ENCODE measurements at regions not wholly inside any gene's neighbourhood (a gene's known extent, or its start where the extent isn't known, plus 50 kb on each side); places are given as distances from the start of the nearest gene placed in this dataset.

DNA sequence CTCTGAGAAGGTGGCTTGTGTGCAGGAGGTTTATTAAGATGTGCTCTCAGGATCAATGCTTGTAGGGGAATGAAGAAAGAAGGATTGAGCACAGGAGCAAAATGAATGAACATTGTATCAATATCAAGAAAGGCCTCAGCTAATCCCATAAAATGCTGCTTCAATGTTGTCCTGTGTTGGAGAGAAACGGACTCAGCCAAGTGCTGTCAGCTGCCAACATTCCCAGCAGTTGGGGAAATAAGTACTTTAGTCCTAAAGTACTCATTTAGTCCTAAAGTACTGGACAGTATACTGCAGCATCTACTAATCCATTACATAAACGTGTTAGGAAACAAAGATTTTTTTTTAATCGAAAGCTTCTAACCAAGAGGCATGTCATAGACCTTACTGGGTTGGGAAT lies 255.9 kb downstream of the SEC23A start:
- ATAC-seq (no peak), DNase-seq (no peak)
- Mint-ChIP-seq H3K36me3 (ENCODE audit: insufficient read depth) (no peaks in the 10 kb centered on the region), H3K4me1 (ENCODE audit: low read depth) (no peaks in the 10 kb centered on the region), H3K4me3 (no peak overlapping the region), H3K27me3 (ENCODE audit: low read depth) (no peaks in the 10 kb centered on the region), H3K9me3 (no peaks in the 10 kb centered on the region)

DNA sequence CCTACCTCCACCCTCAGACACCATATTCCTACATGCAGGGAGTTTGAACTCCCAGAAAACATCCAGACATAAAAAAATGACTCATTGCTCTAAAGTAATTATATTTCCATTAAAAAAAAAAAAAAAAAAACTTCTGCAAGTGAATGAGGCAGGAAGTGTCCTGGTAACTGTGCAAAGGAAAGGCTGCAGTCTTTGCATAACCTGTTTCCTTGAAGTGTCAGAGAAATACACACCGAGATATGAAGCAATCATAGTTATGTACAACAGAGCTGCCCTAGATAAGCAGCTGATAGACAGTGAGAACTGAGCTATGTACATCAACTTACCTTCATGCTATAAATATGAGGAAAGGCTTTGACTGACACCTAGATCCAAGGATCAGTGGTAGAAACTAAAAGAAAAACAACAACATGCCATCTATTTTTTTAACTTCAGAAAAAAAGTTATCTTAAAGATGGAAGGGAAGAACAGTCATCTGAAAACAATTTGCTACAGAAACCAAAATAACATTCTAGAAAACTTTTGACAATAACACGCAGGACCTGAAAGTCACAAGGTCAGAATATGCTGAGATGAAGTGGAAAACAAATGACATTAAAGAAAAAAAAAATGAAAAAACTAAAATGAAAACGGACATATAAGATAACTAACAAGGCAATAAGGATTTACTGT lies 263.2 kb downstream of the SEC23A start:
- Mint-ChIP-seq H3K4me3 (no peak overlapping the region), H3K9me3 (no peaks in the 10 kb centered on the region), H3K4me1 (ENCODE audit: low read depth) (no peaks in the 10 kb centered on the region), H3K27me3 (ENCODE audit: low read depth) (peaks cover 5% of the 10 kb centered on the region), H3K36me3 (ENCODE audit: insufficient read depth) (no peaks in the 10 kb centered on the region)
- ATAC-seq, result no peak
- no peak for DNase-seq

DNA sequence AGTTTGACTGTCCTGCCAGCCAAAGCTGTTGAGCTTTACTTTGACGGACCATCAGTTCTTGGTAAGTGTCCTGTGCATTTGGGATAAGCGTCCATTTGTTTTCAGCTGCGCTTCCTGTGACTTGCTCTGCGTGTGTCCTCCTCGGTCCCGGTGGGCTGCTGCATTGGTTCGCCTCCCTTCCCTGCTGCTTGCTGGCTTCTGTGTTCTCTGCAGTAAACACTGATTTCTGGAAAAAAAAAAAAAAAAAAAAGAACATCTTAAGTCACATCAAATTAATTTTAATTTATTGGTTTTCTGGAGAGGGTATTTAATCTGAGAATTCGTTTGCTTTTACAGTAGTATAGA lies 264.1 kb downstream of the SEC23A start:
- DNase-seq, result no peak
- ATAC-seq, result no peak

DNA sequence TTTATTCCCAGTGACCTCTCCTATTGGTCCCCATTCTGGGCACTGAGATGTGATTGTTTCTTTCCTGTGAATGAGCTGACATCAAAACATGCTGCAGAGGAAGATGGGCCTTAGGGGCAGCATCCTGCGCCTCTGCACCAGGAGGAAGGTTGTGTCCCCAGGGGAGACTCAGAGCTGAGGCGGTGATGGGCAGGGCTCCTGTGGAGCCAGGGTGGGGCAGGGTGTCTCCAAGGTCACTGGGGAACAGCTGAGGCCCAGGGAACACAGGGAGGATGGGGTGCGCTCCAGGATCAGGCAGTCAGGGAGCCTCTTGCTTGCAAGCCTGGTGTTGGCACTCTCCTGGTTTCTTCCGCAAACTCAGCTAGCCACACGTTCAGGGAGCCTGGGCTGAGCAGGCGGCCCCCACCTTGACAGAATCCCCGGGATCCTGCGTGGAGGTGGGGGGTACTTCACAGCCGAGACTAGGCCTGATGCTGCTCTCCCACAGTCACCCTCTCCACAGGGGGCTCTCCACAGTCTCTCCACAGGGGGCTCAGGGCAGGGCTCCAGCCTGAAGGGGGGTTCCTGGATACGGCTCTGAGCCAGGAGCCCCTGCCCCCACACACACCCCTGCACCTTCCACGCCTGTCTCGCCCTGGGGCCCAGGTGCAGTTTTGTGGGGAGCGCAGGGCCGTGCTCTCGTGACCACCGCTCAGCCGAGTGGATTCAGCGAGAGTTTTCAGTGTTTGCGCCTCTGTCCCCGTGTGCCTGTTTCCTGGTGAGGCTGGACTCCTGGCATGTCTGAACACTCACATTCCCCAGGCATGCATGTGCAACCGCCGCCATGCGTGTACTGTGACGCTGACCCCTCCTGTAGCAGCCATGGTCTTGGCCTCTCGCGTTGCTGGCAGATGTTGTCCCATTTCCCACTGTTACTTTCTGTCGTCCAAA lies 264.7 kb downstream of the SEC23A start:
- Mint-ChIP-seq H3K4me3 (no peak overlapping the region), H3K9me3 (no peaks in the 10 kb centered on the region)
- no peak for DNase-seq

More for the DNA sequence above, 264.1 kb downstream of the SEC23A start:
- no peaks in the 10 kb centered on the region for H3K4me1 Mint-ChIP-seq (ENCODE audit: low read depth)
- H3K4me3 Mint-ChIP-seq, result no peak overlapping the region
- H3K27me3 Mint-ChIP-seq (ENCODE audit: low read depth), result peaks cover 5% of the 10 kb centered on the region
- no peaks in the 10 kb centered on the region for H3K9me3 Mint-ChIP-seq
- H3K36me3 Mint-ChIP-seq (ENCODE audit: insufficient read depth), result no peaks in the 10 kb centered on the region

DNA sequence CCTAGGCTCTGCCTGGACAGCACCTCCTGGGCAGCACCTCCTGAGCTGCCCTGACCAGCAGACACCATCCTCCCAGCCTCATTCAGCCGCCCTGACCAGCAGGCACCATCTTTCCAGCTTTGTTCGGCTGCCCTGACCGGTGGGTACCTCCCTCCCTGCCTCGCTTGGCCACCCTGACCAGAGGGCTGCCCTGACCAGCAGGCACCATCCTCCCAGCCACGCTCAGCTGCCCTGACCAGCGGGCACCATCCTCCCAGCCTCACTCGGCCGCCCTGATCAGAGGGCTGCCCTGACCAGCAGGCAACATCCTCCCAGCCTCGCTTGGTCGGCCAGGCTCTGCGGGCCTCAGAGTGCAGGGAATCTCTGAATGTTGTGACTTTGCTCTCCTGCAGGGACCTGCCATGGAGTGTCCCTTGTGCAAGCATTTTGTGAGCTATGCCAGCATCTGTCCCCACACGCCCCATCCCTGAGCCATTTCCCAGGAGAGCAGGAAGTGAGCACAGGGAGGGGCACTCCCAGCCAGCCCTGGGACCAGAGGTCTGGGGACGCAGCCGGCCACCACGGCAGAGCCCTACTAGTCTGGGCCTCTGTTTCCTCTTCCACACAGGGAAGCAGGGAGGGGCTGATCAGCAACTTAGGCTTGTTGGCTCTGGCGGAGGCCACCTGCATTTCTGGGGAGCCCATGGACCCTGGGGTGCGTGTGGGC lies 265.5 kb downstream of the SEC23A start:
- peaks cover 5% of the 10 kb centered on the region for H3K27me3 Mint-ChIP-seq (ENCODE audit: low read depth)
- H3K4me1 Mint-ChIP-seq (ENCODE audit: low read depth), result no peaks in the 10 kb centered on the region
- H3K36me3 Mint-ChIP-seq (ENCODE audit: insufficient read depth), result no peaks in the 10 kb centered on the region
- no peak overlapping the region for H3K4me3 Mint-ChIP-seq
- DNase-seq, result no peak
- ATAC-seq, result no peak
- H3K9me3 Mint-ChIP-seq, result no peaks in the 10 kb centered on the region

More for the DNA sequence above, 264.7 kb downstream of the SEC23A start:
- Mint-ChIP-seq H3K4me1 (ENCODE audit: low read depth) (no peaks in the 10 kb centered on the region), H3K27me3 (ENCODE audit: low read depth) (peaks cover 5% of the 10 kb centered on the region), H3K36me3 (ENCODE audit: insufficient read depth) (no peaks in the 10 kb centered on the region)
- no peak for ATAC-seq

GRCh38 chr14:38836539-38836938 lies 266.5 kb downstream of the SEC23A start:
- H3K9me3 Mint-ChIP-seq, result no peaks in the 10 kb centered on the region
- no peak overlapping the region for H3K4me3 Mint-ChIP-seq
- peaks cover 5% of the 10 kb centered on the region for H3K27me3 Mint-ChIP-seq (ENCODE audit: low read depth)
- no peaks in the 10 kb centered on the region for H3K4me1 Mint-ChIP-seq (ENCODE audit: low read depth)
- DNase-seq (no peak), ATAC-seq (no peak)
- H3K36me3 Mint-ChIP-seq (ENCODE audit: insufficient read depth), result no peaks in the 10 kb centered on the region

- DNase-seq, result no peak
- Mint-ChIP-seq H3K36me3 (ENCODE audit: insufficient read depth) (no peaks in the 10 kb centered on the region), H3K4me3 (no peak overlapping the region), H3K9me3 (no peaks in the 10 kb centered on the region), H3K4me1 (ENCODE audit: low read depth) (no peaks in the 10 kb centered on the region), H3K27me3 (ENCODE audit: low read depth) (peaks cover 5% of the 10 kb centered on the region)
- no peak for ATAC-seq
Measured at GRCh38 chr14:38835874-38836273, 267.2 kb downstream of the SEC23A start.

DNA sequence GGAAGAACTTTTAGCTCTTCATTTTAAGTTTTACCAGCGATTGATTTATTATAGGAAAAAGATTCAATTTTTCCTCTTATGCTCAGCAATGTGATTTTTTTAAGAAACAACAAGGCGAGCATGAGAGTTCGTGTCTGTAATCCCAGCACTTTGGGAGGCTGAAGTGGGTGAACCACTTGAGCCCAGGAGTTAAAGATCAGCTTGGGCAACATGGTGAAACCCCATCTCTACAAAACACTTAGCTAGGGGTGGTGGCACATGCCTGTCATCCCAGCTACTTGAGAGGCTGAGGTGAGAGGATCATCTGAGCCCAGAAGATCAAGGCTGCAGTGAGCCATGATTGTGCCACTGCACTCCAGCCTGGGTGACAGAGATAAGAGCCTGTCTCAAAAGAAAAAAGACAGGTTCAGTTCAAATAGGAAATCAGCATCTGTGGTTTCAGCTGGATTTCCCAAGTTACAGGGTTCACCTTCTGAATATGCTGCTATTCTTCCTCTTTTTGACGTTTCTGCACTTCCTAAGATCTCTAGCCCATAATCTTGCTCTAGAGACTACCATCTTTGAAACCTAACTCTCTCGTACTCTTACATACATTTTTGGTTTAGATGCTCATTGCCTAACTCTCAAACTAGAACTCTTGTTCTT lies 274.7 kb downstream of the SEC23A start:
- no peaks in the 10 kb centered on the region for H3K9me3 Mint-ChIP-seq
- no peaks in the 10 kb centered on the region for H3K36me3 Mint-ChIP-seq (ENCODE audit: insufficient read depth)
- DNase-seq (no peak), ATAC-seq (no peak)
- no peaks in the 10 kb centered on the region for H3K4me1 Mint-ChIP-seq (ENCODE audit: low read depth)
- H3K27me3 Mint-ChIP-seq (ENCODE audit: low read depth), result peaks cover 2% of the 10 kb centered on the region
- no peak overlapping the region for H3K4me3 Mint-ChIP-seq

GRCh38 chr14:38824706-38825105 lies 278.3 kb downstream of the SEC23A start:
- H3K36me3 Mint-ChIP-seq (ENCODE audit: insufficient read depth), result no peaks in the 10 kb centered on the region
- peaks cover 1% of the 10 kb centered on the region for H3K9me3 Mint-ChIP-seq
- no peak for DNase-seq
- peaks cover 2% of the 10 kb centered on the region for H3K27me3 Mint-ChIP-seq (ENCODE audit: low read depth)
- no peak overlapping the region for H3K4me3 Mint-ChIP-seq
- no peaks in the 10 kb centered on the region for H3K4me1 Mint-ChIP-seq (ENCODE audit: low read depth)
- no peak for ATAC-seq

DNA sequence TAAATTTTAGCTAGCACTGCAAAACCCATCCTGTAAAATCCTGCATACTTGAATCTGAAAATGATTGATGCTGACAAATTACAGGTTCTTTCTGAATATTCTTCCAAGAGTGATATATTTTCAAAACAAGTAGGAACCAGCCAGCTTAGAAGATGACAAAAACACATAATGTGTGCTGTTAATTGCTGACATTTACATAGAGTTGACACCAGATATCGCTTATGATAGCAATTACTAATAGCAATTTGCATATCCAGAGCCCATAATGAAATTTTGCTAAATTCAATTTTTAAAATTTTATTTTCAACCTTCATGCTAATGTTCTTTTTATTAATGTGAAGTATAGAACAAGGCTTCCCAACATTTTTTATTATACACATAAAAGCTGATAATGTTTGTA lies 284.5 kb downstream of the SEC23A start:
- no peaks in the 10 kb centered on the region for H3K4me1 Mint-ChIP-seq (ENCODE audit: low read depth)

GRCh38 chr14:38808734-38809455 lies 294.1 kb downstream of the SEC23A start:
- Mint-ChIP-seq H3K9me3 (no peaks in the 10 kb centered on the region), H3K36me3 (ENCODE audit: insufficient read depth) (no peaks in the 10 kb centered on the region), H3K27me3 (ENCODE audit: low read depth) (no peaks in the 10 kb centered on the region), H3K4me1 (ENCODE audit: low read depth) (no peaks in the 10 kb centered on the region), H3K4me3 (no peak overlapping the region)
- no peak for DNase-seq
- ATAC-seq, result no peak

More for the DNA sequence above, 284.5 kb downstream of the SEC23A start:
- DNase-seq (no peak), ATAC-seq (no peak)
- H3K9me3 Mint-ChIP-seq, result peaks cover 4% of the 10 kb centered on the region
- H3K36me3 Mint-ChIP-seq (ENCODE audit: insufficient read depth), result no peaks in the 10 kb centered on the region
- H3K27me3 Mint-ChIP-seq (ENCODE audit: low read depth), result no peaks in the 10 kb centered on the region
- no peak overlapping the region for H3K4me3 Mint-ChIP-seq

DNA sequence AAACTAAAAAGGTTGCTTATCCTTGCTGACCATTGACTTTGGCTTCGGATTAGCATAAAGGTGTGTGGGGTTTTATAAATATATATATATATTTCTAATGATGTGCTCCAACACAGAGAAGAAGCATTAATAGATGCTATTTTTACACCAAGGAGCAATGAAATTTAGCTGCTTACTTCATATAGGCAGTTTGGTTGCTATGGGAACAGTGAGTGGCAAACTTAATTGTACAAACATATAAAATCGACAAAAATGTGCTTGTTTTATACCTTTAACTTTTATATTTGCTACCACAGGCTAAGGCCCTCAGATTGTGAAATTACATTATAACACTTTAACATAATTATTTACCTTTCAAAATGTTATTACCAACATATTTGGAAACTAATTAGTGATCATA lies 303.4 kb downstream of the SEC23A start:
- H3K36me3 Mint-ChIP-seq (ENCODE audit: insufficient read depth), result no peaks in the 10 kb centered on the region
- H3K9me3 Mint-ChIP-seq, result peaks cover 11% of the 10 kb centered on the region
- H3K27me3 Mint-ChIP-seq (ENCODE audit: low read depth), result no peaks in the 10 kb centered on the region
- ATAC-seq, result no peak
- no peak overlapping the region for H3K4me3 Mint-ChIP-seq
- no peak for DNase-seq
- H3K4me1 Mint-ChIP-seq (ENCODE audit: low read depth), result no peaks in the 10 kb centered on the region

DNA sequence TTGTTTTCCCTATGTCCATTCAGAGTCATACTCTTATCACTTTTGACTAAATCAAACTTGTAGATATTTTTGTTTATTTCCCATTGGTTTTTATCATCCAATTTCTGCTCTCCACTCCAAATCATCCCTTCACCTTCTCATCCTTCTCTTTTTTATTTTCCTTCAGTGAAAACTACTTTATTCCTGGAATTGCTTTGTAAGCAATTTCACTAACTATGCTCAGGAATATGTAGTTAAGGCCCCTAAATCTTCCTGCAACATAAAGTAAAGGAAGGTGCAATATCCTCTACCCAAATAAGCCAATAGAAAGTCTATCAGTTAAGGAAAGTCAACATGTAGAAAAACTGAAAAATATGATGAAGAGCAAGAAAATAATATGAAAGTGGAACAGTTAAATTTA lies 308.4 kb downstream of the SEC23A start:
- H3K4me1 Mint-ChIP-seq (ENCODE audit: low read depth), result no peaks in the 10 kb centered on the region
- no peaks in the 10 kb centered on the region for H3K9me3 Mint-ChIP-seq
- H3K4me3 Mint-ChIP-seq, result no peak overlapping the region
- ATAC-seq, result no peak
- H3K27me3 Mint-ChIP-seq (ENCODE audit: low read depth), result no peaks in the 10 kb centered on the region
- H3K36me3 Mint-ChIP-seq (ENCODE audit: insufficient read depth), result no peaks in the 10 kb centered on the region
- DNase-seq, result no peak

DNA sequence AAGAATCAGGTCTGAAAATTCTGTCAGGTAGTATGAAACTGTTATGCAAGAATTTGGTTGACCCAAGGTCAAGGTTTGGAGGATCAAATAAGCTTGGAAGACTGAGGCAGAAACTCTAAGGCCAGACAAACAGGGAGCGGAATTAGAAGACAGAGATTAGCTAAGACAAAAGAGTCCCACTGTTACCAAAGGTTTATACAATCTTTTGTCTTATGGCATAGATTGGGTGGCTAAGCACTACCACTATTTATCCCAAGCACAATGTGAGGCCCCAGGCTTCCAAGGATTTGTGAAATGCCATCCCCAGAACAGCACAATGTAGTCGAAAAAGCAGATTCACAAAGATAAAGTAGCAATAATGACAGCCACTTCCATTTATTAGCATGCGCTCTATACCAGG lies 311.2 kb downstream of the SEC23A start:
- H3K36me3 Mint-ChIP-seq (ENCODE audit: insufficient read depth), result no peaks in the 10 kb centered on the region
- no peaks in the 10 kb centered on the region for H3K27me3 Mint-ChIP-seq (ENCODE audit: low read depth)
- no peaks in the 10 kb centered on the region for H3K9me3 Mint-ChIP-seq
- H3K4me3 Mint-ChIP-seq, result no peak overlapping the region
- ATAC-seq, result no peak
- DNase-seq, result no peak
- H3K4me1 Mint-ChIP-seq (ENCODE audit: low read depth), result no peaks in the 10 kb centered on the region

Measured in activated T-cell treated with anti-CD3 and anti-CD28 coated beads, Interleukin-2, amount 50 U/mL, for 4 hours (primary cell).